Neural cell (in vitro differentiated cells): ENCODE measurements at regions not wholly inside any gene's neighbourhood (a gene's known extent, or its start where the extent isn't known, plus 50 kb on each side); places are given as distances from the start of the nearest gene placed in this dataset.

Experiments used
- H2AFZ ChIP-seq: fragments of 200-600, 300-800 bp; sonication (generic), shearing (Covaris generic); 2 replicates; pipeline ENCODE4 v1.6.0; 2014; ENCODE audit warnings: low read depth, mild to moderate bottlenecking, antibody characterized with exemption, low read length, moderate library complexity
- H3F3A ChIP-seq: fragments of 200-600 bp; shearing (Covaris generic); 2 replicates; pipeline ENCODE4 v1.6.1; 2016; ENCODE audit warnings: mild to moderate bottlenecking, moderate library complexity, mixed read lengths, antibody characterized with exemption, low read length; ENCODE audit not compliant: insufficient read depth, poor library complexity, severe bottlenecking
- H3K27ac ChIP-seq: fragments of 200-600, 300-800 bp; sonication (generic), shearing (Covaris generic); 2 replicates; pipeline ENCODE4 v1.5.1; 2014; ENCODE audit warnings: mild to moderate bottlenecking, low read length, moderate library complexity
- H3K27me3 ChIP-seq: fragments of 300-800, 200-600 bp; sonication (generic), shearing (Covaris generic); 2 replicates; pipeline ENCODE4 v1.6.0; 2014; ENCODE audit warnings: mild to moderate bottlenecking, low read depth, low read length, moderate library complexity; ENCODE audit not compliant: insufficient read depth
- H3K36me3 ChIP-seq: fragments of 300-800, 200-600 bp; sonication (generic), shearing (Covaris generic); 2 replicates; pipeline ENCODE4 v1.5.1; 2014; ENCODE audit warnings: mild to moderate bottlenecking, antibody characterized with exemption, low read length, moderate library complexity; ENCODE audit not compliant: insufficient read depth
- H3K4me2 ChIP-seq: fragments of 300-800, 200-600 bp; sonication (generic), shearing (Covaris generic); 2 replicates; pipeline ENCODE4 v1.6.0; 2014; ENCODE audit warnings: mild to moderate bottlenecking, low read length
- H3K4me3 ChIP-seq: fragments of 300-800, 200-600 bp; sonication (generic), shearing (Covaris generic); 2 replicates; pipeline ENCODE4 v1.5.1; 2014; ENCODE audit warnings: mild to moderate bottlenecking, low read length, moderate library complexity
- H3K79me2 ChIP-seq: fragments of 200-600 bp; shearing (Covaris generic); replicated peaks from 2 replicates; pipeline ENCODE4 v1.6.0; 2014; ENCODE audit warnings: mild to moderate bottlenecking, low read length, moderate library complexity; ENCODE audit not compliant: insufficient read depth
- H3K9ac ChIP-seq: fragments of 300-800, 200-600 bp; sonication (generic), shearing (Covaris generic); 2 replicates; pipeline ENCODE4 v1.6.1; 2016; ENCODE audit warnings: mild to moderate bottlenecking, low read length, mixed read lengths
- H3K9me2 ChIP-seq: fragments of 200-600 bp; shearing (Covaris generic); 2 replicates; pipeline ENCODE4 v1.6.1; 2016; ENCODE audit warnings: mild to moderate bottlenecking, low read length, mixed read lengths; ENCODE audit not compliant: insufficient read depth
- H3K9me3 ChIP-seq: fragments of 200-600, 300-800 bp; sonication (generic), shearing (Covaris generic); 2 replicates; pipeline ENCODE4 v1.6.1; 2016; ENCODE audit warnings: mild to moderate bottlenecking, mixed run types, low read length, moderate library complexity, mixed read lengths
- H4K20me1 ChIP-seq: fragments of 200-600 bp; shearing (Covaris generic); 2 replicates; pipeline ENCODE4 v1.6.1; 2016; ENCODE audit warnings: mild to moderate bottlenecking, mixed run types; ENCODE audit not compliant: insufficient read depth
- EP300 ChIP-seq: fragments of 450-650 bp; conservative IDR thresholded peaks from 2 replicates; pipeline ENCODE4 v1.6.1; 2014; ENCODE audit warnings: antibody characterized with exemption, mild to moderate bottlenecking, moderate library complexity; ENCODE audit not compliant: poor library complexity, severe bottlenecking
- EZH2 ChIP-seq: fragments of 200-600, 300-800 bp; shearing (Covaris generic), sonication (generic); IDR thresholded peaks from 2 replicates; pipeline ENCODE4 v1.6.1; 2014; ENCODE audit warnings: antibody characterized with exemption, low read length, borderline replicate concordance, mild to moderate bottlenecking; ENCODE audit not compliant: insufficient read depth, poor library complexity, severe bottlenecking
- MXI1 ChIP-seq: fragments of 450-650 bp; conservative IDR thresholded peaks from 2 replicates; pipeline ENCODE4 v1.6.1; 2014; ENCODE audit warnings: antibody characterized with exemption, mild to moderate bottlenecking; ENCODE audit not compliant: poor library complexity, severe bottlenecking
- POLR2AphosphoS5 ChIP-seq: IDR thresholded peaks from 2 replicates; pipeline ENCODE4 v1.6.1; 2012
- RAD21 ChIP-seq: fragments of 450-650 bp; conservative IDR thresholded peaks from 2 replicates; pipeline ENCODE4 v1.6.1; 2014; ENCODE audit warnings: antibody characterized with exemption, mild to moderate bottlenecking, moderate library complexity
- SMC3 ChIP-seq: fragments of 450-650 bp; conservative IDR thresholded peaks from 2 replicates; pipeline ENCODE4 v1.6.1; 2014; ENCODE audit warnings: antibody characterized with exemption, mild to moderate bottlenecking, moderate library complexity; ENCODE audit not compliant: poor library complexity
- TAF1 ChIP-seq: IDR thresholded peaks from 2 replicates; pipeline ENCODE4 v1.6.1; 2012; ENCODE audit warnings: low read depth
- TF ChIP-seq, protein P1 (sequence below): fragments of 450-650 bp; IDR thresholded peaks from 2 replicates; pipeline ENCODE4 v1.5.1; 2014; ENCODE audit warnings: antibody characterized with exemption, mild to moderate bottlenecking, moderate library complexity; ENCODE audit not compliant: poor library complexity, severe bottlenecking
- TF ChIP-seq, protein P2 (sequence below): IDR thresholded peaks from 2 replicates; pipeline ENCODE4 v1.6.1; 2012; ENCODE audit warnings: borderline replicate concordance

DNA sequence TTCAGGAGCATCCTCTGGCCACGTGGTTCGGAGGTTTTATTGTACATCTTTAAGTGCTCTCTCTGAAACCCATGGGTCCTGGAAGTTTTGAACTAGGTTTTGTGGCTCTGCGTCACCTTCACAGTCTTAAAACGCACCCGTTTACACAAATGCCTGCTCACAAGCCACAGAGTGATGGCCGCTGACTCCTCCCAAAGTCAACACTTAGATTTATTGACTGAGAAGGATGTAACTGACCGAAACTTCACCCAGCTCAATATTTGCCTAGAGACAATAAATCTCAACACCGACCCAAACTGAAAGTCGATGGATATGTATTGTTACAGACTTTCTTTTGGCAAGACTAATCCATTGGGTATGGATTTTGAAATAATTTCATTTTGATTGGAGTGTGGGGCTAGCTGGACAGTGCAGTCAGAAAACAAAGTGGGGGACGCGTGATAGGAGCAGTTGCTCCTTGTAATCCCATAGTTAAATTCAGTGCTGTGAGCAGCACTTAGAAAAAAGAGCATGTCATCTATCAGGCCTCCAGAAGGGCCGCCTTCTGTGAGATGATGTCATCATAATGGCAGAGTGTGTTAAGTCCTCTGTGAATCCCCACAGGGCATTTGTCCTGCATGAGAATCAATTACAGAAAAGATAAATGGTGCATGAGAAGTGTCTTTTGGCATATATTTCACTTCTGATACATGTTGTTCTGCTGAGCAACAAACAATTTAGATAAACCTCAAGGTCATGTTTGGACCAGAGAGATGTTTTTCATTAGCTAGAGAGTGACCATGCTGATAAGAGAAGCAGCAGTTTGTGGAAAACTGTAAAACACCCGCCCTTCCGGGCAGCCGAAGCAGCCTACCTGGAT lies 183.7 kb downstream of the INO80D start:
- Histone ChIP-seq H2AFZ (no peak overlapping the region), H3K27me3 (no peaks in the 10 kb centered on the region), H3K9me2 (no peaks in the 10 kb centered on the region), H3K4me2 (no peak overlapping the region), H3F3A (no peaks in the 10 kb centered on the region), H3K4me3 (no peak overlapping the region), H4K20me1 (no peaks in the 10 kb centered on the region), H3K36me3 (no peaks in the 10 kb centered on the region), H3K27ac (peak overlapping the region; percentile 4), H3K9me3 (no peaks in the 10 kb centered on the region), H3K79me2 (no peaks in the 10 kb centered on the region), H3K9ac (no peak overlapping the region)
- TF ChIP-seq TAF1 (no peak), POLR2AphosphoS5 (no peak)

DNA sequence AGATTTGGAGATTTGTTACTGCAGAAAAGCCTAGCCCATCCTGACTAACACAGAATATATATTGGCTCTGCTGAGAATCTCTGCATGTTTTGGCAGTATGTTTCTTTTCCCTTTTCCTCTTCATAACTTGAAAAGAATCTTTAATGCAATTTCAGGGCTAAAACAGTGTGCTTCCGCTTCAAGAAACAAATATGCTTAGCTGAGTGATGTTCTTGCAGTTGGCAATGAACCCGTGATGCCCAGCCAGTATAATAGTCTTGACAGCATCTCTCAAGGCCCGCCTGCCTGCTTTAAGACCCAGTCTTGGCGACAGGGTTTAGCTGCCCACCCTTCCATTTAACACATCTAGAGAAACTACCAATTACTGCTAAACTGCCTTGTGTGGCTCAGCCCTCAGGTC lies 184.5 kb downstream of the INO80D start:
- Histone ChIP-seq H4K20me1 (no peaks in the 10 kb centered on the region), H3K9me2 (no peaks in the 10 kb centered on the region), H3K4me3 (no peak overlapping the region), H3K27me3 (no peaks in the 10 kb centered on the region), H3K27ac (no peak overlapping the region), H3K79me2 (no peaks in the 10 kb centered on the region), H3K4me2 (no peak overlapping the region), H3K9ac (no peak overlapping the region), H3K9me3 (no peaks in the 10 kb centered on the region), H3K36me3 (no peaks in the 10 kb centered on the region), H3F3A (no peaks in the 10 kb centered on the region), H2AFZ (no peak overlapping the region)
- TF ChIP-seq EP300 = no peak
- no peak for TF ChIP-seq MXI1
- TF ChIP-seq SMC3 = no peak
- TF ChIP-seq EZH2 = no peak
- no peak for TF ChIP-seq RAD21
- no peak for TF ChIP-seq TAF1
- no peak for TF ChIP-seq POLR2AphosphoS5
- TF ChIP-seq, protein P1, sequence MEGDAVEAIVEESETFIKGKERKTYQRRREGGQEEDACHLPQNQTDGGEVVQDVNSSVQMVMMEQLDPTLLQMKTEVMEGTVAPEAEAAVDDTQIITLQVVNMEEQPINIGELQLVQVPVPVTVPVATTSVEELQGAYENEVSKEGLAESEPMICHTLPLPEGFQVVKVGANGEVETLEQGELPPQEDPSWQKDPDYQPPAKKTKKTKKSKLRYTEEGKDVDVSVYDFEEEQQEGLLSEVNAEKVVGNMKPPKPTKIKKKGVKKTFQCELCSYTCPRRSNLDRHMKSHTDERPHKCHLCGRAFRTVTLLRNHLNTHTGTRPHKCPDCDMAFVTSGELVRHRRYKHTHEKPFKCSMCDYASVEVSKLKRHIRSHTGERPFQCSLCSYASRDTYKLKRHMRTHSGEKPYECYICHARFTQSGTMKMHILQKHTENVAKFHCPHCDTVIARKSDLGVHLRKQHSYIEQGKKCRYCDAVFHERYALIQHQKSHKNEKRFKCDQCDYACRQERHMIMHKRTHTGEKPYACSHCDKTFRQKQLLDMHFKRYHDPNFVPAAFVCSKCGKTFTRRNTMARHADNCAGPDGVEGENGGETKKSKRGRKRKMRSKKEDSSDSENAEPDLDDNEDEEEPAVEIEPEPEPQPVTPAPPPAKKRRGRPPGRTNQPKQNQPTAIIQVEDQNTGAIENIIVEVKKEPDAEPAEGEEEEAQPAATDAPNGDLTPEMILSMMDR = no peak
- TF ChIP-seq, protein P2, sequence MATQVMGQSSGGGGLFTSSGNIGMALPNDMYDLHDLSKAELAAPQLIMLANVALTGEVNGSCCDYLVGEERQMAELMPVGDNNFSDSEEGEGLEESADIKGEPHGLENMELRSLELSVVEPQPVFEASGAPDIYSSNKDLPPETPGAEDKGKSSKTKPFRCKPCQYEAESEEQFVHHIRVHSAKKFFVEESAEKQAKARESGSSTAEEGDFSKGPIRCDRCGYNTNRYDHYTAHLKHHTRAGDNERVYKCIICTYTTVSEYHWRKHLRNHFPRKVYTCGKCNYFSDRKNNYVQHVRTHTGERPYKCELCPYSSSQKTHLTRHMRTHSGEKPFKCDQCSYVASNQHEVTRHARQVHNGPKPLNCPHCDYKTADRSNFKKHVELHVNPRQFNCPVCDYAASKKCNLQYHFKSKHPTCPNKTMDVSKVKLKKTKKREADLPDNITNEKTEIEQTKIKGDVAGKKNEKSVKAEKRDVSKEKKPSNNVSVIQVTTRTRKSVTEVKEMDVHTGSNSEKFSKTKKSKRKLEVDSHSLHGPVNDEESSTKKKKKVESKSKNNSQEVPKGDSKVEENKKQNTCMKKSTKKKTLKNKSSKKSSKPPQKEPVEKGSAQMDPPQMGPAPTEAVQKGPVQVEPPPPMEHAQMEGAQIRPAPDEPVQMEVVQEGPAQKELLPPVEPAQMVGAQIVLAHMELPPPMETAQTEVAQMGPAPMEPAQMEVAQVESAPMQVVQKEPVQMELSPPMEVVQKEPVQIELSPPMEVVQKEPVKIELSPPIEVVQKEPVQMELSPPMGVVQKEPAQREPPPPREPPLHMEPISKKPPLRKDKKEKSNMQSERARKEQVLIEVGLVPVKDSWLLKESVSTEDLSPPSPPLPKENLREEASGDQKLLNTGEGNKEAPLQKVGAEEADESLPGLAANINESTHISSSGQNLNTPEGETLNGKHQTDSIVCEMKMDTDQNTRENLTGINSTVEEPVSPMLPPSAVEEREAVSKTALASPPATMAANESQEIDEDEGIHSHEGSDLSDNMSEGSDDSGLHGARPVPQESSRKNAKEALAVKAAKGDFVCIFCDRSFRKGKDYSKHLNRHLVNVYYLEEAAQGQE = no peak
